GM12891 (cell line): ENCODE measurements at regions not wholly inside any gene's neighbourhood (a gene's known extent, or its start where the extent isn't known, plus 50 kb on each side); places are given as distances from the start of the nearest gene placed in this dataset.

ENCODE experiments used
- POLR2AphosphoS5 ChIP-seq: IDR thresholded peaks from 2 replicates; pipeline ENCODE4 v1.6.1; 2011; ENCODE audit warnings: low read depth, low read length, control low read depth
- SPI1 ChIP-seq: IDR thresholded peaks from 2 replicates; pipeline ENCODE4 v1.6.1; 2011; ENCODE audit warnings: low read depth, low read length, control low read depth
- TAF1 ChIP-seq: IDR thresholded peaks from 2 replicates; pipeline ENCODE4 v1.6.1; 2011; ENCODE audit warnings: low read depth, low read length, control low read depth

DNA sequence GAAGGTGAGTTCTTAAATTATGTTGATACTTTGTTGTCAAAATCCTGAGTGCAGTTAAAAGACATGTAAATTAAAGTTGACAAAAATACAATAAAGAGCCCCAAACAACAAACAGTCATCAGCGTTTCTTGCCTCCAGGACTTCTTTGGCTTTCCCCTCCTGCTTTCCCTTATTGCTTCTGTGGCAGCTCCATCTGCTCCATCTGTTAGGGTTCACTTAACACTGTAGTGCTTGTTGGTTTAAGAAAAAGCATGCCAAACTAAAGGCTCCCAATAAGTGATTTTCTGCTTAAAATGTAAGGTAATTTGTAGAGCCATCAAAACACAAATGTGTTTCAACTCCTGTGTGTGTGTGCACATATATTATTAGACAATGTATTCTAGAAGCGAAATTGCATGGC lies 254.3 kb upstream of the GNAI1 start:
- TF ChIP-seq POLR2AphosphoS5 (no peak), SPI1 (no peak), TAF1 (no peak)
